Stimulated activated naive CD8-positive, alpha-beta T cell treated with anti-CD3 and anti-CD28 coated beads, Interleukin-15, amount 100 ng/mL, for 72 hours (primary cell): ENCODE measurements at regions not wholly inside any gene's neighbourhood (a gene's known extent, or its start where the extent isn't known, plus 50 kb on each side); places are given as distances from the start of the nearest gene placed in this dataset.

Experiments used
- ATAC-seq: fragments of 150-1000 bp; cut with Tn5 transposase; 2 replicates; pipeline ENCODE4 v1.10.0; 2021; ENCODE audit warnings: mild to moderate bottlenecking, moderate library complexity
- DNase-seq, 2 donors: peaks; one replicate each; pipeline ENCODE4 v3.0.0; 2021 to 2022
- H3K27ac Mint-ChIP-seq, 2 donors: one replicate each; pipeline ENCODE4 v1.8.0; 2022; ENCODE audit warnings: mild to moderate bottlenecking in 2 of 2, mixed read lengths in 2 of 2, moderate library complexity in 2 of 2
- H3K27me3 Mint-ChIP-seq: one replicate; pipeline ENCODE4 v1.8.0; 2022; ENCODE audit warnings: mixed read lengths
- H3K4me1 Mint-ChIP-seq: one replicate; pipeline ENCODE4 v1.8.0; 2022; ENCODE audit warnings: mild to moderate bottlenecking, mixed read lengths
- H3K4me3 Mint-ChIP-seq, 2 donors: one replicate each; pipeline ENCODE4 v1.8.0; 2022; ENCODE audit warnings: mild to moderate bottlenecking in 2 of 2, mixed read lengths in 2 of 2, moderate library complexity in 1 of 2
- H3K9me3 Mint-ChIP-seq, 2 donors: one replicate each; pipeline ENCODE4 v1.8.0; 2022; ENCODE audit warnings: mixed read lengths in 2 of 2

DNA sequence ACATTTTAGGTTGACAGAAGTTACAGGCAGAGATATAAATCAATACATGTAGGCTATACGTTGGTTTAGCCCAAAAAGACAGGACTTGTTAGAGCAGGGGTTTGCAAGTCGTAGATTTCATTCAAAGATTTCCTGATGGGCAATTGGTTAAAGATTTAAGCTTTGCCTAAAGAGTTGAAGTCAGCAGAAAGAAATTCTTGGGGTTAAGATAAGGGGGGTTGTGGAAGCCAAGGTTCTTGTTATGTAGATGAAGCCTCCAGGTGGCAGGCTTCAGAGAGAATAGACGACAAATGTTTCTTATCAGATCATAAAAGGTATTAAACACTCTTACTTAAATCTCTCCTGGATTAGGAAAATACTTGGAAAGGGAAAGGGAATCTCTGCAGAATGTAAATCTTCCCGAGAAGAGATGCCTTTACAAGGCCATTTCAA, 510.8 kb downstream of the TMTC2 start:
- no peaks in the 10 kb centered on the region for H3K4me1 Mint-ChIP-seq
- H3K9me3 Mint-ChIP-seq = peaks cover 0 to 7% of the 10 kb centered on the region in 2 donors
- no peaks in the 10 kb centered on the region for H3K27me3 Mint-ChIP-seq
- ATAC-seq = no peak
- no peak overlapping the region for H3K27ac Mint-ChIP-seq
- H3K4me3 Mint-ChIP-seq = no peak overlapping the region
- DNase-seq = no peak

DNA sequence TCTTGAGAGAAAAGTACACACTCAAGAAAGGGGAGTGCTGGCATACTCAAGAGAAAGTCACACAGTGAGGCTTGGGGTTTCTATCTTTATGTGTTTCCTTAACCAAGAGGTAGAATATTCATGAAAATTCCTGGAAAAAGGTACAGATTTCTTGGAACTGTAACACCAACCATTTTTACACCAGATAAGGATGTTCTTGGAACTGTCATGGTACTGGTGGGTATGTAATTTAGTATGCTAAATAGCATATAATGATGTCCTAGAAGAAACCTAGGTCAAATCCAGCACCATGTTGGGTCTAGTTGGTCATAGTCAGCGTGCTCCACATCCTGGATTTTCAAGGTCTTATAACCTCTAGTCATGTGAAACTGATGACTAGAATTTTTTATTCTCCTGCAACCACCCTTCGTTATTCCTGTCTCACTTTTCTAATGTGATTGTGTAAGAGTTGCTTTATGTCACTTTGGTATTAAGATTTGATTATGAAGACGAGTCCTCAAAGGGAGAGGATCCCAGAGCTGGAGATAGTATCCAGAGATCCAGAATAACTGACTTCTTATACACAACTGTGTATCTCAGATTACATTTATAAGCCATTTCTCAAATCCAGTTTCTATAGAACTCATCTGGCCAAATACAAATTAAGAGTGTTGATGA, 510.1 kb downstream of the TMTC2 start:
- Mint-ChIP-seq H3K9me3 (peaks cover 6 to 7% of the 10 kb centered on the region in 2 donors), H3K4me3 (no peak overlapping the region), H3K27me3 (no peaks in the 10 kb centered on the region), H3K27ac (no peak overlapping the region), H3K4me1 (no peaks in the 10 kb centered on the region)
- ATAC-seq (no peak), DNase-seq (no peak)

DNA sequence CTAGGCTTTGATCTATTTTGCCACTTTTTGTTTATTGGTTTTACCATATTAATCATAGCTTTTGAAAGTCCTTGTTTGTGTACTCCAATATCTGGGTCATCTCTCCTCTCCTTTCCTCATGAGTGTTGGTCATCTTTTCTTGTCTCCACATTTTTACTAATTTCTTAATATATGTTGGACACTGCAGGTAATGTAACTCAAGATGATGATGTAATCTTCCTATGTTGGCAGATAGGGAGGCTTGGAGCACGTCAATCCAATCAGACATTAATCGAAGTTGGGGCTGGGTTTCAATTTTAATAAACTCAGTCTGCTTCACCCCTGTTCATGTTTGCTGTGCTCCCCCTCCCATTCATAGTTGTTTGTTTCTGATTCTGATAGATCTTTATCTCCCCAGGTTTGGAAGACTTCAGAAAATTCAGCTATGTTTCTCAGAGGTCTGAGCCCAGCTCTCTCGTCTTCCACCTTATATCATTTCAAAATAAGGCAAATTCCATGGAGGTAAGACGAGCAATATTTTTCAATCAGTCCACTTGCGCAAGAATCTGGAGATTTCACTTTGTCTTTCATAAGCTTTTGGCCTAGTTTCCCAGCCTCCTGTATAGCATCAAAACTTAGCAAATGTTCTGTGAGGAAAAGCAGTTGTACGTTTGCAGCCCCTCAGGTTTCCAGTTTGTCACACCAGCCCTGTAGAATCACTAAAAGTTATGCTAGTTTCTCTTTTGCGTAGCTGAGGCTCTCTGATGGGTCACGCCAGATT, 504.1 kb downstream of the TMTC2 start:
- ATAC-seq (no peak), DNase-seq (no peak)
- Mint-ChIP-seq H3K27ac (no peak overlapping the region), H3K9me3 (peaks cover 4 to 8% of the 10 kb centered on the region in 2 donors), H3K27me3 (no peaks in the 10 kb centered on the region), H3K4me3 (no peak overlapping the region), H3K4me1 (no peaks in the 10 kb centered on the region)

- Mint-ChIP-seq H3K9me3 (no peaks in the 10 kb centered on the region), H3K4me1 (no peaks in the 10 kb centered on the region), H3K4me3 (no peak overlapping the region), H3K27me3 (no peaks in the 10 kb centered on the region), H3K27ac (no peak overlapping the region)
- DNase-seq (no peak), ATAC-seq (no peak)
These were observed 499.7 kb downstream of the TMTC2 start for GRCh38 chr12:83186419-83186818.

GRCh38 chr12:83185241-83185640, 498.5 kb downstream of the TMTC2 start:
- no peaks in the 10 kb centered on the region for H3K27me3 Mint-ChIP-seq
- no peak overlapping the region for H3K27ac Mint-ChIP-seq
- no peaks in the 10 kb centered on the region for H3K4me1 Mint-ChIP-seq
- H3K4me3 Mint-ChIP-seq = no peak overlapping the region
- ATAC-seq (no peak), DNase-seq (no peak)
- no peaks in the 10 kb centered on the region for H3K9me3 Mint-ChIP-seq
